Midbrain (tissue), 1 donor: ENCODE measurements at regions not wholly inside any gene's neighbourhood (a gene's known extent, or its start where the extent isn't known, plus 50 kb on each side); places are given as distances from the start of the nearest gene placed in this dataset.

ENCODE experiments used
- DNase-seq: peaks from one replicate; lab custom pipeline; 2025; lab: John Stamatoyannopoulos, UW

DNA sequence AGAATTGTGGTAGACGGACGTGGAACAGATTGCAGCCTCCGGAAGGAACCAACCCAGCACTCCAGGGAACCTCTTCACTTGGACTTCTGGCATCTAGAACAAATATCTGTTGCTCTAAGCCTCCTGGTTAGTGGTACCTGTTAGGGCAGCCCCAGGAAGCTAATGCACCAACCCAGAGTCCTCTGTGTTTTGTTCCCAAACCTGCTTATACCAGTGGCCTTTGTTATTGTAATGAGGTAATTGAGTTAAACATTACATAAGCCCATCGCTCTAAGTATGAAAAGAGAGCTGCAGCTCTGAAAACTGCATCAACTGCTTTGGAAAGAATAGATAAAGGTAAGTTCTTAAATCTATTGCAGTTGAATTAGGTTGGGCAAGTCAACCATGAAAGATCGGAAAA is 516.7 kb downstream of the NPHP4 start:
- DNase-seq = no peak

DNA sequence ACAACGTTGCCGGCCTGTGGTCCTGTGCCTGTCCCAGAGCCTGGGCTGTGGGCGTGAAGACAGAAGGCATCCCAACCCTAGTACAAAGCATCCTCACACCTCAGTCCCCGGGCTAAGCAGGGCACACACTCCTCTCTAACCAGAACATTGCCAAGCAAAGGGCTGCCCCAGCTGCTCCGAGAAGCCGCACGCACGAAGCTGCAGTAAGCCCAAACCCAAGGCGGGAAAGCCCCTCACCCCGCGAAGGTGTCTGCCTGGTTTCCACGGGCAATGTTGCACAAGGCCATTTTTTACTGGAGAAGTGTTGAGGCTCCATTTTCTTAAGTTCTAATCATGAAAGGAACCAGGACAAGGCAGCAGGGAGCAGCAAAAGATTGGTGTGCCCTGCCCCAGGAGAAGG is 519.0 kb downstream of the NPHP4 start:
- DNase-seq = no peak

DNA sequence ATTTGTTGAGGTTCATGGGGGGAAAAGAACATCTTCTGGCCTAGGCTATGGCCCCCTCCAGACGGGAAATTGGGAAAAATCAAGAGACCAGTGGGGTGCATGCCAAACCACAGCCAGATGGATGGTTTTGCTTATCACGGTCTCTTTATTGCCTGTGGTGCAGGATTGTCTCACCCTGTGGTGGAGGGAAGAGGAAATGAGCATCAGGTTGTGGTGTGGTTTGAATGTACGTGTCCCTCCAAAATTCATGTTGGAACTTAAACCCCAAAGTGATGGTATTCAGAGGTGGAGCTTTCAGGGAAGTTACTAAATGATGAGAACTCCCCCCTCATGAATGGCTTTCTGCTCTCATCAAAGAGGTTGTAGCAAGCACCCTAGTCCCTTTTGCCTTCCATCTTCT is 525.7 kb downstream of the NPHP4 start:
- no peak for DNase-seq

DNA sequence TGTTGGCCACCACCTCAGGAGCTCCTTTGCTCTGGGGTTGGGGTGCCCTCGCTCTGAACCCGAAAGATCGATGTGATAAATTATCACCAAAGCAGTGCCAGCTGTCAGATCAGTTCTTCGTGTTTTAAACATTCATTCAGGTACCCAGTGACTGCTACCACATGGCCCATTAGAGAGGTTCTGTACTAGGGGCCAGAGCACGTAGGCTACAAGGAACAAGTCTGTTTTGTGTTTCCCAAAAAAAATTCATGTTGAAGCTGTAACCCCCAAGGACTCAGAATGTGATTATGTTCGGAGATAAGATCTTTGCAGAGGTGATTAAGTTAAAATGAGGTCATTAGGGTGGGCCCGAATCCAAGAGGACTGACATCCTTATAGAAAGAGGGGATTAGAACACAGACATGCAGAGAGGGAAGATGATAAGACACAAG is 526.9 kb downstream of the NPHP4 start:
- no peak for DNase-seq

DNA sequence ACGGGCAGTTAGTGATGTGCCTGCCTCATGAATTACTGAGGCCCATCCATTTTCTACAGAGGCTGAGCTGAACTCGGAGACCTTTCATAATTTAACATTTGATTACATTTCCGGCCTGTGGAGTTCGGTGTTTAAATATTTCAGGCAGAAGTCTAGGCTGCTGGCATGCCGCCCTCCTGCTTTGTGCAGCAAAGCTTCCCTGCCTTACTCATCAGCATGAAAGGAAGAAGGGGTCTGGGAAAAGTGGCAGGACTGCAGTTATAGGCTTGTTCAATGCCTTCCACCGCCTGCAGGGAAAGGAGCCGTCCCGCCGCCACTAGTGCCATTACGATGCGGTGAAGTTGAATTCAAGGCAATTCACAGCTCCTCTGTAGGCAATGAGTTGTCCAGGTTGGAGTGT is 527.9 kb downstream of the NPHP4 start:
- no peak for DNase-seq

DNA sequence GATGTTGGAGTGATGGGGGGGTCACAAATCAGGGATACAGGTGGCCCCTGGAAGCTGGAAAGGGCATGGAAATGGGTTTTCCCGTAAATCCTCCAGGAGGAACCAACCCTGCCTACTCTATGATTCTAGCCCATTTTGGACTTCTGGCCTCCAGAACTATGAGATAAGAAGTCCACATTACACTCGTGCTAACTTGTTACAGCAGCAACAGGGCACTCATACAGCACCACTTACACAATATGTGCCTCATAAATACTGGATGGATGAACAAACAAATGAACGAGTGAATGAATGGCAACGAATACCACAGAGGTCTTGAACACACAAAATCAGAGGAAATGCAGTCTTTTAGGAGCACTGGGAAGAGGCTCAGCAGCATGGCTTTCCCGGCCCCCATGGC is 531.3 kb downstream of the NPHP4 start:
- no peak for DNase-seq

DNA sequence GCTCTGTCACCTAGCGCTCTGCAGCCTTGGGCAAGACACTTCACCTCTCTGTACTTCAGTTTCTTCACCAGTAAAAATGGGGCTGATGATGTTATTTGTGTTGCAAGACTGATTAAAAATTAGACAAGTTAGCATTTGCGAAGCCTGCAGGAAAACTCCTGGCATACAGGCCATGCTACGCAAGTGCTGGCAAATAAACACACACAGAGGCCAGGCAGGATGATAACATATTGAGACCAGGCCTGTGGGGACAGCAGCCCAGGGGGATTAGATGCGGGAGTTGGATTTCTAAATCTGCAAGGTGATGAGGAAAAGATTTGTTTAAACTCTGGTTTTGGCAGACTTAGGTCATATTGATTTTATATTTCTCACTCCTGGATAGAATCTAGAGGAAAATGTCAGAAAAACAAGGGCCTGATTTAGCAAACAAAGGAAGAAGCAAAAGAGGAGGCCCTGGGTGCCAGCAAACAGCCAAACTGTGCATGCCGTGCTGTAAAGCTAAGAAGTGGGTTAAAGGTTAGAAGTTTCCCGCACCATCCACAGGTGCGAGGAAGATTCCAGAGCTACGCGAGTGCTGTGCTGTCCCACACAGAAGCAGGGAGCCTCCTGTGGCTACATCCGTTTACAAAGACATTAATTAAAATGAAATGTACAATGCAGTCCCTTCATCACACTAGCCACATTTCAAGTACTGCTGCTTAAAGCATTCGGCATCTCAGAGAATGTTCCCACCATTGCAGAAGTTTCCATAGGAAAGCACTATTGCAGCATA is 532.2 kb downstream of the NPHP4 start:
- no peak for DNase-seq

DNA sequence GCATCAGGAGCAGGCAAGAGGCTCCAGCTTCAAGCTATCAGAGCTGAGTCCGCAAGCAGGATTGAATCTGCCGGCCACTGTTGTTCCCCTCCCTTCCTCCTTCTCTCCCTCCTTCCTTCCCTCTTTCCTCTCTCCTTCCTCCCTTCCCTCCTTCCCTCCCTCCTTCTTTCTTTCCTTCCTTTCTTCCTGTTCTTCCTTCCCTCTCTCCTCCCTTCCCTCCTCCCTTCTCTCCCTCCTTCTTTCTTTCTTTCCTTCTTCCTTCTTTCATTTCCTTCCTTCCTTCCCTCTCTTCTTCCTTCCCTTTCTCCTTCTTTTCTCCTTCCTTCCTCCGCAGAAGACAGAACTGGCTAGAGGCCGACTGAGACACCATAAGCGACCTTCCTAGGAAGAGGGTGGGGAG is 534.0 kb downstream of the NPHP4 start:
- DNase-seq = no peak

DNA sequence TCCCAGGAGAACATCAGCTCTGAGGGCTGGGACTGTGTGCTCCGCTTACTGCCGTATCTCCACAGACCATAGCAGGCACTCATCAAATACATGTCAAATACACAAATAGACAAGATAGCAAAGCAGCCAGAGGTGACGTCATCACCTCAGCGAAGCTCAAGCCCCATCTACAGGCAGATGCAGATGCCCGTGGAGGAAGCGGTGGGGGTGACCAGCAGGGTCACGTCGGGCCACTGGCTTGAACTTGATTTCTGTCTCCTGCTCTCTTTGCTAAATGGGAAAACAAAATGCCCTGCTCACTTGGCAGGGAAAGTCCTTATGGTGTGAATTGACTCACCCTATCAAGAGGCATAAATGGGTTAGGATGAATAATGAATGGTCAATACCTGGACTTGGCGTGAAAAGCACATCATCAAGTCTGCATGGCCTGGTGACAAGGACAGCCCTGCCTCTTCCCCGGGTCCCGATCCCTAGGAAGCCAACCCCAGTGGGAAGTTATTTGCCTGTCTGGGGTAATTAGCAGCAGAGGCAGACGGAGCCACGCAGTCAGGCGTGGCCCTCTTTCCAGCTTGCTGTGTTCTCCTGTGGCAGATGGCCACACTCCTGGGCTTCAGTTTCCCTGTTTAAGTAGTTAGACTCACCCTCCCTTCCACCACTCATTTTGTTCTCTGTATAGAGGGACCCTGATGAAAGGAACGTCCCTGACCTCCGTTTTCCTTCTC is 536.0 kb downstream of the NPHP4 start:
- no peak for DNase-seq

DNA sequence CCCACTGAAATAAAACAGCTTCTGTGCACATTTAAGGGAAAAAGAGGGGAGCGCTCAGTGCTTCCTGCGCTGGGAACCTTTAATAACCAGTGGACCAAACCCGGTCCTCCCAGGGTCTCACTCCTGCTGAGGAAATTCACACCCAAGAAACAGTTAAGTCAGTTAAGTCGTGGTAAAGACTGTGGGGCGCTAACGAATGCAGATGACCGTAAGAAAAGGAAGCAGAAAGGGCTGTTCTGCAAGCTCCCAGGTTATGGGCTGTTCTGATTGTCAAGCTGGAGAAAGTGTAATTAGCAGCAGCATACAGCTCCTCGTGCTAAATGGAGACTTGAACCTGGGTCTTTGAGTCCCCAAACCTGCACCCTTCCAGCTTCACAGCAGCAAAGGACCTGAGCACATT is 536.6 kb downstream of the NPHP4 start:
- no peak for DNase-seq

DNA sequence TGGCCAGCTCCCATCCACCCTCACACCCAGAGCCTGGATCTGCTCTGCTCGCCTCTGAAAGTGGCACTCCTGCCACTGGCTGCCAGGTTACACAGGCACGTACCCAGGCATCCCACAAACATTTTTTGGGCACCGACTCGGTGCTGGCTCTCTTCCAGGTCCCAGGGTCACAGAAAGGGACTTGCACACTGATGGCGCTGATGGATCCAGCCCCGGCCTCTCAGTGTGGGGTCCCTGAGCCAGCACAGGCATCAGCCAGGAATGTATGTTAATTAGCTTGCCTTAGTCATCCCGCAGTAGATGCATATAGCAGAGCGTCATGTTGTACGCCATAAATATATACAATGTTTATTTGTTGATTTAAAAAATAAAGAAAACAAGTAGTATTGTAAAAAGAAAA is 537.2 kb downstream of the NPHP4 start:
- no peak for DNase-seq

DNA sequence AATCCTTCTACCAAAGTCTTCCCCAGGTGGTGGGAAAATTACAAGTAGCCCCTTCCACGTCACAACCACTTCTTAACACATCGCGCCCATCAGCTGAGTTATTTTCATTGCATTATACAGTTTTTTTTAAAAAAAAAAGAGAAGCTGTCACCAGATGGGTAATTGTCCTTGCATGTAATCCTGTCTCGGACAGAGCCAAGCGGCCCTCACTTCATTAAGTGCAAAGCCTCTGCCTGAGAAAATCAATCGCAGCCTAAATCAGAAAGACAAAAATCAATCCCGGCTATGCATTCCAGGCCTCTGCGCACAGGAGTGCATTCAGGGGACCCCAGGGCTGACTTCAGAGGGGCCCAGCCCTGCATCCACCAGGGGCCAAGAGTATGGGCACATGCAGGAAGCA is 538.9 kb downstream of the NPHP4 start:
- DNase-seq = no peak

DNA sequence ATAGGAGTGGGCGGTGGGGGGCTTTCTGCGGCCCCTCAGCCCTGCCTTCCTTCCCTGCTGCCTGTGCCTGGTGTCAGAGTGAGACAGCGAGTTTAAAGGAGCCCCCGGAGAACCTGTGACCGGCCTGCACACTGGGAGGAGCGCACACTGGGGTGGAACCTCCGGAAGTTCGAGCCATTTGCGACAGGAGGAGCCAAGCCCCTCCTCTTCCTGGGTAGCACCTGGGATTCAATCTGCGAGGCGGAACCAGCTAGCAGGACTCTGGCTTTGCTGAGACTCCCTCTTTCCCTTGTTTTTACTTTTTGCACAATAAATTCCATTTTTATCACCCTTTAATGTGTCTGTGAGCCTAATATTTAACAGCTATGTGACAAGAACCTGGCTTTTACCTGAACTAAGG is 540.6 kb downstream of the NPHP4 start:
- DNase-seq = no peak

DNA sequence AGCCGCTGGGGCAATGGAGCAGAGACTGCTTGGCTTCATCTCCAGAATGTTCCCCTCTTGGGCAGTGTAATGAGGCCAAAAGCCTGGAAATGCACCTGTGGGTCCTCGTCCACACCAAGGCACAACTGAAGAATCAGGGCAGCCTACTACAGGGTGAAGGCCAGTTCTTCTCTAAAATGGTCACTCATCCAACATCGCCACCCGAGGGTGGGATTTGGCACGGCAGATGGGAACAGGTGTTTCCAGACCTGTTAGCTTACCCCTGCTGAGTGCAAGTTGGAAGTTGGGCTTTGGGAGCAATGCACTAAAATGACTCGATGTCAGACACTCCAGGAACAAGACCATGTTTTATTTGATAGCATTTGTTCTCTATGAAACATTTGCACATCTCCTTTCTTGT is 543.7 kb downstream of the NPHP4 start:
- no peak for DNase-seq

DNA sequence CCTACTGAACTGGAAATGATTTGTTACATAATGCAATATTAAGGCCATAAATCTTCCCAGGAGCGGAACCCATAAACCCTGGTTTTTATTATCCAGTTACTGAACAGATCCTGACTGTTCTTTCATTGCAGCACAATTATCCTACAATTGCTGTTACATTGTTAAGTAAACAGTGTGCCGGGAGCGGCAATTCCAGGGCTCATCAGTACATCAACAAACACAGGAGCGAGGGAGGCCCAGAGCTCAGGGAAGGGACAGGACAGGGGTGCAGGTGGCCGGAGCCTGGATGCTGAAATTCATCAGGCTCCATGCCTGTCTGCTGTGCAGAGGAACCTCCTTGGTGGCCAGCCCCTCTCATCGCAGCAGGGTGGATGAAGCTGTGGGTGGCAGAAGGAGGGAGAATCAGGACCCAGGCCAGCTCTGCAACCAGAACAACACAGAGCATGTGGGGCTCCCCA is 544.7 kb downstream of the NPHP4 start:
- no peak for DNase-seq

DNA sequence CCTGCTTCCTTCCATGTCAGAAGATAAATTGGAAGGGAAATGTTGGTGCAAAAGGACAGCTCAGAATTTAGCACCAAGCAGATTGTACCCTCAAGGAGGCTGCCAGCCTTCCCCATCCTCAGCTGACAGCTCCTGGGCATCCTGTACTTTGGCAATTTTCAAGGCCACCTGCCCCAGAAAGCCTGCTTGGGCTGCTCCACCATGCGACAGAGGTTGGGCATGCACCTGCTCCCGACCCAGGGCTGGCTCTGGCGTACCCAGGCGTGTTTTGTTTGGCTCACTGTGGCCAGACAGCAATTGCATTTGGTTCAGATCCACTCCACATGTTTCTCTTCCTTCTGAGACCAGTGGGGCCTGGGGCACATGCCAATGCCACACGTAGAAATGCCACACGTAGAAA is 547.8 kb downstream of the NPHP4 start:
- DNase-seq = no peak

DNA sequence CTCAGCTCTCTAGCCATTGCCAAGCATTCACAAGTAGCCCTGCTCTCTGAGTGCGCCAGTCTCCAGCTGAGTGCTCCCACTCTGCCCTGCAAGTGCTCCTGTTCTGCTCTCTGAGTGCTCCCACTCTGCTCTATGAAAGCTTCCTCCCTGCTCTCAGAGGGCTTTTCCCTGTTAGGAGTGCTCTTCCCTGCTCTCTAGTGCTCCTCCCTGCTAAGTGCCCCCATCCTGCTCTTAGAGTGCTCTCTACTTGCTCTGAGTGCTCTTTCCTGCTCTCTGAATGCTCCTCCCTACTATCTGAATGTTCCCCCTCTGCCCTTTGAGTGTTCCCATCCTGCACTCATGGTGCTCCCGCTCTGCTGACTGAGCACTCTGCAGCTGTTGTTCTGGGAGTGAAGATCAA is 555.4 kb downstream of the NPHP4 start:
- no peak for DNase-seq

DNA sequence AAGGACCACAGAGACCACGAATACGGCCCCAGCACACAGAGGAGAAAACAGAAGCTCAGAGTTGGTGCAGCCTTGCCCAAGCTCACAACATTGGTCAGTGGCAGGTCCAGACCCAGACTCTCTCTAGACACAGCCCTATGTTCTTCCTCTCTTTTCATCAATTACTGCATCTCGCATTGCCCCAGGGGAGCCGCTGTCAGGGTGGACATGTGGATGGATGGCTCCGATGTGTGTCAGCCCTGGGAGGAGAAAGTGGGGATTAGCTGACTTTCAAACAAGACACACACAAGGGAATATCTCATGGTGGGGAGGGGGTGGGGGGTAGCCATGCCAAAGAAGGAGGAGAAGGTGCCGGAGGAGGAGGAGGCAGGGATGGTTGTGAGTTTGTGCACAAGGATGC is 556.8 kb downstream of the NPHP4 start:
- no peak for DNase-seq

DNA sequence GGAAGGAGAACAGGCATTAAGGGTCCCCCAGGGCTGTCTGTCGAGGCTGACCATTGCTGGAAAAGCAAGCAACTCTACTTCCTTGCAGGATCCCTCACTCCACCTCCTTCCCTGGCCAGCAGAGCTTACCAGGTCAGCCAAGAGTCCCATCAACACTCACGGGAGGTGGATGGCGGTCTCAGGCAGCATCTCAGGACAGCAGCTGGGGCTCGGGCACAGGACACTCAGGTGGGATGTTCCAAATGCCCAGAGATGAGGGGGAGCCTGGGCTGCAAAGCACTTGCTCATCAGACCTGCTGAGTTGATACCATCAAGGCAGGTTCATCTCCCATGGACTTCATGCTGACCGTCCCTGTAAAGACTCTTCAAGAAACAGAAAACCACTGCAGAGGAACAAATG is 559.8 kb downstream of the NPHP4 start:
- no peak for DNase-seq

DNA sequence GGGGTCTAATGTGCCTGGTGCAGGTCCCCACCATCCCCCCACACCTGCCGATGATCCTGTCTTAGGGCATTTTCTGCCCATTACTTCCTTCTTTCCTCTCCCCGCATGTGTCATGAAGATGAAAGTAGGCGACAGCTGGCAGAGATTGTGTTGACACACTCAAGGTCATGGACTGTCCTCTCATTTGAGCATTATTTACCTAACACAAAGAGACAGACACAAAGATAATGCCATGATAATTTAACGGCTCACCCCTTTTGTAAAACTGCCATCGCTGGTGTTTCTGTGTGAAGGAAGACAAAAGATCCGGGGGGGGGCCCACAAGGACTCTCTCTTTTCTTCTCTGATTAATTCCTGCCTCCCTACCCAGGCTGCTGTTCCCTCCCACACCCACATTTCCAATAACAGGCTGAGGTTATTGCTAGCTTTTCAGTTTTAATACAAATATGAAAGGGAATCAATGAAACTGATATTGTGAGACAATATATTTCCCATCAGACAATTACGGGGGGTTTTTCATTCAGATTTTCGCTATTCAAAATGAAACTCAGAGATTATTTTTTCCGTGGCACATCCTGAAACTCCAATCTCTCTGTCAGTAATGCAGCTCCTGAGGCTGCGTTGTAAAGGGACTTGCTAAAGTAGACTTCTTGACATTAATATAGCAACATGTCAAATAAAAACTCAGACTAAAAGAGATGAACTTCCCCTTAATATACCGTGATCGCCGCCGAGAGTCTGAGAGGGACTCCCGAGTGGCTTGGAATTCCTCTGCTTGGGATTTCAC is 561.1 kb downstream of the NPHP4 start:
- no peak for DNase-seq

DNA sequence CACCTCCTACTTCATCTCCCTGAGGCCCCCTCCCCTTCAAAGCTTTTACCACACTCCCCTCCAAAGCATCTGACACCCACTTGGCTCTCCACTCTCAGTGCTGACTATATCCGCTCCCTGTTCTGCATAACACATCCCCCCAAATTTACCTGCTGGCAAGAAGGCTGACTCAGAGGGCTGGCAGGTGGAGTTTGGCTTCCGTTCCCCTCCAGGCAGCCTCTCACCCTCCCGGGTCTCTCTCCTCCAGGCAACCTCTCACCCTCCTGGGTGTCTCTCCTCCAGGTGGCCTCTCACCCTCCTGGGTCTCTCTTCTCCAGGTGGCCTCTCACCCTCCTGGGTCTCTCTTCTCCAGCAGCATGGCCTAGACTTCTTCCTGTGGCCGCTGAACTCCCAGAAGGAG is 562.1 kb downstream of the NPHP4 start:
- no peak for DNase-seq

DNA sequence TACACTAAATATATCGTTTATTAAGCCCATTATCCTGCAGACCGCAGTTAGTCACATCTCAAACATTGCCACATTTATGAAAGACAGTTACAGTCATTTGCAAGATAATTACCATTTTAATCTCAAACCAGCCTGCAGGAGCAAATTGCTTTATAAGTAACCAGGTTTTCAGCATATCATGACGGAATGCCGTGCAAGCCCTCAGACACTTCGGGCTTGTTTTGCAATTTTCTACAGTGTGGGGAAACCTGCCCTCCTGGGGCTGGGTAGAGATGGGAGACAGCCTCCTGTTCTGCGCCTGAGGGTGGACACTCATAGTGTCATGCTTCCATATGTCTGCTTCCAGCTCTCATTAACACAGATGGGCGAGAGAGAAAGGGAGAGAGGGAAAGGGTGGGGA is 563.9 kb downstream of the NPHP4 start:
- DNase-seq = no peak
